Mammary epithelial cell (primary cell): ENCODE measurements at regions not wholly inside any gene's neighbourhood (a gene's known extent, or its start where the extent isn't known, plus 50 kb on each side); places are given as distances from the start of the nearest gene placed in this dataset.

ENCODE experiments used
- EZH2 ChIP-seq: IDR thresholded peaks from 2 replicates; pipeline ENCODE4 v1.6.1; 2012; ENCODE audit warnings: low read length, inconsistent platforms, borderline replicate concordance
- TF ChIP-seq, protein P1 (sequence below), 2 donors: IDR thresholded peaks in 1 of 2; conservative IDR thresholded peaks in 1 of 2; 2 replicates each; pipeline ENCODE4 v1.5.1; 2011 to 2012; ENCODE audit warnings: inconsistent platforms in 2 of 2, low read length in 2 of 2, mild to moderate bottlenecking in 2 of 2, control low read depth in 1 of 2, low read depth in 1 of 2; ENCODE audit not compliant: insufficient read depth in 1 of 2; ENCODE audit errors: extremely low read depth in 1 of 2

DNA sequence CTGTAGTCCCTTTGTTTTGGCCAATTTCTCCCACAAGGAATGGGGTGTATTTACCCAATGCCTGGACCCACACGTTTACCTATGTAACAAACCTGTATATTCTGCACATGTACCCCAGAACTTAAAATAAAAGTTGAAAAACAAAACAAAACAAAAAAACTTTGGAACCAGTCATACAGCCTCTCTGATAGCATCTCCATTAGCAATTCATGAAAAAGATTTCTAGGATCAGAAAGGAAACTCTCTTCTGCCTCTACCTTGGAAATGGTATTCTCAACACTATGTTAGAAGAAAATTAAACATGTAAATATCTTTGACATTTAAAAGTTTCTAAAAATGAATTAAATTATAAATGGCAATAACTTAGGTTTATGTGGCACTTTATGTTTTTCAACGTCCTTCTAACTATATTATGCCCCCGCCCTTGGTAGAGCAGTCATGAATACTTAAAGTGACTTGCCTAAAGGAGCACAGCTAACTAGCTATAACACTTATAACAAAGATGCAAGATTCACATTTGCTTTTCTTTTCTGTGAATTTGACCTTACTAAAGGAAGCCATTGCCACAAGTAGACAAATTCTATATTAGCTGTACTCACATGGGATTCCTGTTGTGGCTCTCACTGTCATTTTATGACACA is 147.5 kb upstream of the FKBP1C start:
- TF ChIP-seq, protein P1, sequence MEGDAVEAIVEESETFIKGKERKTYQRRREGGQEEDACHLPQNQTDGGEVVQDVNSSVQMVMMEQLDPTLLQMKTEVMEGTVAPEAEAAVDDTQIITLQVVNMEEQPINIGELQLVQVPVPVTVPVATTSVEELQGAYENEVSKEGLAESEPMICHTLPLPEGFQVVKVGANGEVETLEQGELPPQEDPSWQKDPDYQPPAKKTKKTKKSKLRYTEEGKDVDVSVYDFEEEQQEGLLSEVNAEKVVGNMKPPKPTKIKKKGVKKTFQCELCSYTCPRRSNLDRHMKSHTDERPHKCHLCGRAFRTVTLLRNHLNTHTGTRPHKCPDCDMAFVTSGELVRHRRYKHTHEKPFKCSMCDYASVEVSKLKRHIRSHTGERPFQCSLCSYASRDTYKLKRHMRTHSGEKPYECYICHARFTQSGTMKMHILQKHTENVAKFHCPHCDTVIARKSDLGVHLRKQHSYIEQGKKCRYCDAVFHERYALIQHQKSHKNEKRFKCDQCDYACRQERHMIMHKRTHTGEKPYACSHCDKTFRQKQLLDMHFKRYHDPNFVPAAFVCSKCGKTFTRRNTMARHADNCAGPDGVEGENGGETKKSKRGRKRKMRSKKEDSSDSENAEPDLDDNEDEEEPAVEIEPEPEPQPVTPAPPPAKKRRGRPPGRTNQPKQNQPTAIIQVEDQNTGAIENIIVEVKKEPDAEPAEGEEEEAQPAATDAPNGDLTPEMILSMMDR (conservative IDR thresholded peaks at IDR 0.05 in 1 of 2, IDR thresholded peaks at IDR 0.05 in 1 of 2; ENCODE audit: extremely low read depth in 1 of 2, insufficient read depth in 1 of 2, low read depth in 1 of 2, low read length in 2 of 2), result no peak
- no peak for TF ChIP-seq EZH2
